SH-SY5Y (cell line): ENCODE measurements at regions not wholly inside any gene's neighbourhood (a gene's known extent, or its start where the extent isn't known, plus 50 kb on each side); places are given as distances from the start of the nearest gene placed in this dataset.
A peak's percentile ranks its signal among the peaks of the same experiment; 100 is the strongest.

Source experiments
- GATA2 ChIP-seq: IDR thresholded peaks from 2 replicates; pipeline ENCODE4 v1.6.1; 2011; ENCODE audit warnings: mild to moderate bottlenecking, low read depth, low read length
- GATA3 ChIP-seq: IDR thresholded peaks from 2 replicates; pipeline ENCODE4 v1.6.1; 2011; ENCODE audit warnings: low read depth, mild to moderate bottlenecking, low read length, moderate library complexity

- TF ChIP-seq GATA3, result no peak
These were observed 213.6 kb upstream of the TBX20 start for GRCh38 chr7:35467456-35467978.

GRCh38 chr7:35465791-35466336 is 212.0 kb upstream of the TBX20 start:
- TF ChIP-seq GATA3, result no peak
- TF ChIP-seq GATA2, result peak; percentile 78

- TF ChIP-seq GATA2 (no peak), GATA3 (no peak)
These were observed 209.9 kb upstream of the TBX20 start for GRCh38 chr7:35463751-35464150.

DNA sequence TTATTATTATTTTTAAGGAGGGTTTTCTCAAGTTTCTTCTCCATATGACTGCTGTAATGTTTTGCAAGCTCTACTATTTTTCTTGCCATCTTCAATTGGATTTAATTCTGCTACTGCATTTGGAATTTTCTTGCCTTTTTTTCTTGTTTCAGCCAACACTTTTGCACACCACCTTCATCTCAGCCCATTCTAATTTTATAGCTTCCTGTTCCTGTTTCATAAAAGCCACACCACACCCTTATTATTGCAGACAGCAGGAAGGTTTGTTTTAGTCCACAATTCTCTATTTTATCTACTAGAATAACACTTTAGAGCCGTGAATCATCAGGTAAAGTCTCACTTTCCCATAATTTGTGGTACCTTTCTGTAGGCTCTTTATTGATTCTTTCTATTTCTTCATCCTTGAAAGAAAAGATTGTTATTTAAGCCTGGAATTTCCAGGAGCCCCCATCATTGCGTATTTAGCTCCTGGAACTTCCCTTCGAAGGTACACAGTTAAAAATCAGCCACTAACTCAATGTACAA is 209.3 kb upstream of the TBX20 start:
- TF ChIP-seq GATA3, result no peak
- no peak for TF ChIP-seq GATA2

DNA sequence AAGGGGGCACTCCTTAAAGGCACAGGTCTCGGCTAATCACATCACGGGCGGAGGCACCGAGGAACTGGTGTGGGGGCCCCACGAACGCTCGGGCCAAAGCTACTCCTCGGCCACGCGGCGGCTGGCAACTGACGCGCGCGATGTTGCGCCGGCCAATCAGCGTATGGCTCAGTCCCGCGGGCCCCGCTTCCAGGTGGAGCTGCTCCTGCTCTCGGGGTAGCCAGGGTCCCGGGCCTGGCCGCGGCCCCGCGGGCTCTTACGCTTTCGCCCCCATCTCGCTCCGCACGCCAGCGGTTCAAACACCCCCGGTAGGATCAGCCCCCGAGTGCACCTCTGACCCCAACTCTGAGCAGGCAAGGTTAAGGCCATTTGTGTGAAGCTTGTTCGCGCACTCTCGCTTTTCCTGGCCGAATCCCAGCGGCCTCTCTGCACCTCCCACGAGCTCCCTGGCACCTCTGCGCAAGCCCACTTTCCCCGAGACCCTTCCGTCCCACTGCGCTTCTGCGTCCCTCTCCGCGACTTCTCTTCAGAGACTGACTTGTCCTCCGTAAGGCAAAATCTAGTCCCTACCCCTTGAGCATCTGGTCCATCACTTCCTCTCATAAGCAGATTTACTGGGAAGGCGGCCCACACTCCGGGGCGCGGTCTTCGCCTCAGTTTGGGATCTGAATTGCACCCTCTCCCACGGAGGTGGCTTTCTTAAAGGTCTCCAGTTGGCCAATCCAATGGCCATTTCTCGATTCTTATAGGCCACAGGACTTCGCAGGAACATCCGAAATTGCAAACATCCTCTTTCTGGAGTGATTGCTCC is 200.9 kb upstream of the TBX20 start:
- TF ChIP-seq GATA3, result no peak
- TF ChIP-seq GATA2, result no peak

- TF ChIP-seq GATA2, result no peak
- TF ChIP-seq GATA3, result no peak
These were observed 196.7 kb upstream of the TBX20 start for GRCh38 chr7:35450456-35451214.

- TF ChIP-seq GATA2 (no peak), GATA3 (no peak)
These were observed 194.6 kb upstream of the TBX20 start for GRCh38 chr7:35448486-35448885.

GRCh38 chr7:35446091-35446490 is 192.2 kb upstream of the TBX20 start:
- TF ChIP-seq GATA2 (no peak), GATA3 (no peak)

DNA sequence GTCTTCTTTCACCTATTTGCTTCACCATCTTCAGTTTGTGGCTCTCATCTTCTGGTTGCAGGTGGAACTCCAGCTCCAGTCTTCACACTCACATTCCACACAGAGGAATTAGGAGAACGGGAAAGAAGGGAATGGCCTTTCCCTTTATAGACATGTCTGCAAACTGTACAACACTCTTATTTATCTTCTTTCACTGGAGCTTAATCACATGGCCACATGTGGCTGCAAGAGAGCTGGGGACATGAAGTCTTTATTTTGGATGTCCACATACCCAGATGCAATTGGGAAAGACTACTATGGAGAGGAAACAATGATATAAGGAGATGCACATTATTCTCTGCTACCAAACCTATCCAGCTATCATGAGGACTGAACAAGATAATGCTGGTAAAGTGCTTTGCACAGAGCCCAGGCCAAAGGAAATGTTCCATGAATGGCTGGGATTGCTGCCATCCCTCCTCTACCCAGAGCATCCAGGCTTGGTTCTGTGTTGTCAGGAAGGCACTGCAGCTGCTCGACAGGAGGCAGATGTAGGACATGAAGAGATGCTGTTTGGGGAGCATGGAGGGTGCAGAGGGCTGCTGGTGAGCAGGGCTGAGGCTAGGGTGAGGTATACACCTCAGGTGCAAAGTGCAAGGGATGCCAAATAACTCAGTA is 183.8 kb upstream of the TBX20 start:
- no peak for TF ChIP-seq GATA2
- no peak for TF ChIP-seq GATA3

GRCh38 chr7:35436452-35436851 is 182.6 kb upstream of the TBX20 start:
- TF ChIP-seq GATA2, result no peak

DNA sequence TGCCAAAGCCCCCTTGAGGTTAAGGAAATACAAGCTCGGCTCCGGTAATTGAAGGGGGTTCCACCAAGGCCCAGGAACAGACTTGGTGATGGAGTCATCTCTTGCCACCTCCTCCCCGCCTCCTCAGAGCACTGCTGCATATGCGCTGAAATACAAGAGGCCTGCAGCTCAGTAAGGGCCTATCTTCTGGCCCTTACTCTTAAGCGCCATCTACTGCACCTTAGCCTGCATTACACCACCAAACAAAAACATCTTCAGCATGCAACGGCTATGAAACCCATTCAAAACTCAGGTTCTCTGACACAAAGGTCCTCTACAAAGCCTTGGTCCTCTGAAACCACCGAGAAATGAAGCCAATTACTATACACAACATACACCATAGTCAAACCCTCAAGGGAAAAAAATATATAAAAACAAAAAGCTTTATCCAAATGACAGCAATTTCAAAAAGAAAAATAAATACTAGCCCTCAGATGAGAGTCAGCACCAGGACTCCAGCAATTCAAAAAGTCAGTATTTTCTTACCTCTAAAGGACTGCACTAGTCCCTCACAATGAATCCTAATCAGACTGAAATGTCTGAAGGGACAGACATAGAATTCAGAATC is 176.8 kb upstream of the TBX20 start:
- TF ChIP-seq GATA3 (no peak), GATA2 (no peak)

DNA sequence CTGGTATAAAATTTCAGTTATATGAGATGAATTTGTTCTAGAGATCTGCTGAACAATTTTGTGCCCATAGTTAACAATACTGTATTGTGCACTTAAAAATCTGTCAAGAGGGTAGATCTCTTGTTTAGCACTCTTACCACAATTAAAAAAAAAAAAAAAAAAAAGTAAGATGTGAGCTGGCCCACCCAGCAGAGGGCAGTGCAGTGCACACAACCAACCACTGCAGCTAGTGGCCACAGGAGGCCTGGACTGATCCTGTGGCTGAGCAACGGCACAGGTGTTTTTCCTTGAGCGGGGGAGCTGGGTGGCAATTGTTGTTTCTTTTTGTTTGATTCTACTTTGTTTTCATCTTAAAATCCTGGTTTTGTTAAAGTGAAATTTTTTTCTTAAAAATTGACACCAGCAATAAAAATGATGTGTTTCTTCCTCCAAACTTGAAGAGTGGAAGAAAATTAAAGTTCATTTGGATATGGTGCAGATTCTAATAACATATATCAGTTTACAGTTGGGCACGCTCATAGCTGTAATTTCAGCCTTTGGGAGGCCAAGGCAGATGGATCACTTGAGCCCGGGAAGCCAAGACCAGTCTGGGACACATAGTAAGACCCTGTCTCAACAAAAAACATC is 171.1 kb upstream of the TBX20 start:
- no peak for TF ChIP-seq GATA2
- TF ChIP-seq GATA3, result no peak

- TF ChIP-seq GATA3 (no peak), GATA2 (no peak)
These were observed 170.5 kb upstream of the TBX20 start for GRCh38 chr7:35424440-35424839.

DNA sequence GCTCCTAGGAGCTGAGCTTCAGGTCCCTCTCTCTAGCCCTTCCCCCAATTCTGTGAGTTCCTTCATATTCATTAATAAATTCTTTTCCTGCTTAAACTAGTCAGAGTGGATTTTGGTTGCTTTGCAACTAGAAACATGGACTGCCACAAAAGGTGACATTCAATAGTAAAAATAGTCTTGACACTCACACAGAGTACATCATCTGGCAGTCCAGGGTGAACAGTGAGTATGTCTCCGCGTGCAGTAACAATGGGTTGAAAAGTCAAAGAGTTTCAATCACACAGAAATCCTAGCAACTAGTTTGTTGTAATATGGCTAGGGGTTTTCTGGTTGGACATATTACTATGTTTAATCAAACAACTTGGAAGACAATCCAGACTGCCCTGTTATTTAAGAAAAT is 168.8 kb upstream of the TBX20 start:
- TF ChIP-seq GATA3, result no peak
- TF ChIP-seq GATA2, result no peak
